ENCODE measurements at regions not wholly inside any gene's neighbourhood (a gene's known extent, or its start where the extent isn't known, plus 50 kb on each side); places are given as distances from the start of the nearest gene placed in this dataset.
"Not testable (repeated sequence)": the region's sequence is repeated elsewhere in the genome, so short reads cannot be mapped to it uniquely, and the experiment has no call there.

DNA sequence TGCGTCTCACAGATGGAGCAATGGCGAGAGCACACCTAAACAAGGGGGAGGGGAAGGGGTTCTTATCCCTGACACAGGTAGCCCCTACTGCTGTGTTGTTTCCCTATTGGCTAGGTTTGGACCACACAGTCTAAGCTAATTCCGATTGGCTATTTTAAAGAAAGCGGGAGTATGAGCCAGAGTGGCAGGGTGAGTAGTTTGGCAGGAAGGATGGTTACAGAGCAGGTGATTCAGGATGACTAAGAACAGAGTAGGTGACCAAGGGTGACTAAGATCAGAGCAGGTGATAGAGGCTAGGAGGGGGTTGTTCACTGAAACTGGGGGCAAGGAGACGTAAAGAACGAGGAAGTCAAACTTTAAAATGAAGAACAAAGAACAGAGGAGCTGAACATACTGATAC is 511.8 kb downstream of the EDEM1 start:
- DNase-seq (ENCODE audit: low read depth): no peak
- TF ChIP-seq, protein P1, sequence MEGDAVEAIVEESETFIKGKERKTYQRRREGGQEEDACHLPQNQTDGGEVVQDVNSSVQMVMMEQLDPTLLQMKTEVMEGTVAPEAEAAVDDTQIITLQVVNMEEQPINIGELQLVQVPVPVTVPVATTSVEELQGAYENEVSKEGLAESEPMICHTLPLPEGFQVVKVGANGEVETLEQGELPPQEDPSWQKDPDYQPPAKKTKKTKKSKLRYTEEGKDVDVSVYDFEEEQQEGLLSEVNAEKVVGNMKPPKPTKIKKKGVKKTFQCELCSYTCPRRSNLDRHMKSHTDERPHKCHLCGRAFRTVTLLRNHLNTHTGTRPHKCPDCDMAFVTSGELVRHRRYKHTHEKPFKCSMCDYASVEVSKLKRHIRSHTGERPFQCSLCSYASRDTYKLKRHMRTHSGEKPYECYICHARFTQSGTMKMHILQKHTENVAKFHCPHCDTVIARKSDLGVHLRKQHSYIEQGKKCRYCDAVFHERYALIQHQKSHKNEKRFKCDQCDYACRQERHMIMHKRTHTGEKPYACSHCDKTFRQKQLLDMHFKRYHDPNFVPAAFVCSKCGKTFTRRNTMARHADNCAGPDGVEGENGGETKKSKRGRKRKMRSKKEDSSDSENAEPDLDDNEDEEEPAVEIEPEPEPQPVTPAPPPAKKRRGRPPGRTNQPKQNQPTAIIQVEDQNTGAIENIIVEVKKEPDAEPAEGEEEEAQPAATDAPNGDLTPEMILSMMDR (conservative IDR thresholded peaks at IDR 0.05; ENCODE audit: low read depth, low read length): no peak
- no peak overlapping the region for H3K4me3 ChIP-seq (ENCODE audit: low read depth, low read length)

- no peak for DNase-seq (ENCODE audit: low read depth)
- H3K4me3 ChIP-seq (ENCODE audit: low read depth, low read length): no peak overlapping the region
- TF ChIP-seq, protein P1 (conservative IDR thresholded peaks at IDR 0.05; ENCODE audit: low read depth, low read length): no peak
Measured at GRCh38 chr3:5699811-5700210, 512.3 kb downstream of the EDEM1 start.

DNA sequence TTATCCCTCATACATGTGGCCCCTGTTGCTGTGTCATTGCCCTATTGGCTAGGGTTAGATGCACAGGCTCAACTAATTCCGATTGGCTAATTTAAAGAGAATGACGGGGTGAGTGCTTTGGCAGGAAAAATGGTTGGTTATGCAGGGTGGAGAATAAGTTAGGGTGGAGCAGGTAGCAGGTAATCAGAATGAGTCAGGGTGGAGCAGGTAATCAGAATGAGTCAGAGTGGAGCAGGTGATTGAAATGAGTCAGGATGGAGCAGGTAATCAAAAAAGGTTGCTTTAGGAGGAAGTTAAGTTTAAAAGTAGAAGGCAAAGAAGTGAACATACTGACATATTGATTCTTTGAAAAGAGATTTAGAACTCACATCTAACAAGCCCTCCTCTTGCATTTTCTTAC is 513.5 kb downstream of the EDEM1 start:
- not testable (repeated sequence) for H3K4me3 ChIP-seq (ENCODE audit: low read depth, low read length); DNase-seq (ENCODE audit: low read depth)

DNA sequence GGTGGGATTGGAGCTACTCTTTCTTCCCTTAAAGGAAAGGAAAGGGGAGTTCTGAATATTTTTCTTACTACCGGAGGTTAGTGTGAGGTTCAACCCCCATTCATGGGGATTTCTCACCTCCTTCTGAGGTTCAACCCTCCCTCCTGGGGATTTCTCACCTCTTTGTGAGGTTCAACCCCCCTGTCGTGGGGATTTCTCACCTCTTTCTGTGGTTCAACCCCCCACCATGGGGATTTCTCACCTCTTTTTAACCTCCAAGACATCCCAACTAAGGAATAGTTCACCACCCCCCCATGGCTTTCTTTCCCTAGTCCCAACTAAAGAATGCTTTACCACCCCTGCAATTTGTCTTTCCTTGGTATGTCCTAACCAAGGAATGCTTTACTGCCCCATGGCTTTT is 520.3 kb downstream of the EDEM1 start:
- no peak for DNase-seq (ENCODE audit: low read depth)
- H3K4me3 ChIP-seq (ENCODE audit: low read depth, low read length): no peak overlapping the region
- TF ChIP-seq, protein P1 (conservative IDR thresholded peaks at IDR 0.05; ENCODE audit: low read depth, low read length): no peak

- H3K4me3 ChIP-seq (ENCODE audit: low read depth, low read length): no peak overlapping the region
- no peak for DNase-seq (ENCODE audit: low read depth)
- TF ChIP-seq, protein P1 (conservative IDR thresholded peaks at IDR 0.05; ENCODE audit: low read depth, low read length): no peak
Measured at GRCh38 chr3:5709714-5710113, 522.2 kb downstream of the EDEM1 start.

DNA sequence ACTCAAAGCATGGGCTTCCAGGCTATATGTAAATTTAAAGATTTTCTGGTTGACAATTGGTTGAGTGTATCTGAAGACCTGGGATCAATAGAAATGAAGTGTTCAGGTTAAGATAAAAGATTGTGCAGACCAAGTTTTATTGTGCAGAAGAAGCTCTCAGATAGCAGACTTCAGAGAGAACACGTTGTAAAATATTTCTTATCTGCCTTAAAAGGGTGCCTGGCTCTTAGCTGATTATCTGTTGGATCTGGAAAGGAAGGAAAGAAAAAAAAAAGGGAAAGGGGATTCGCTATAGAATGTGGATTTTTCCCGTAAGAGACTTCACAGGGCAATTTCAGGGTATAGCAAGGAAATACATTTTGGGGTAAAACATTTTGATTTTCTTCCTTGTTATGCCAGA is 523.2 kb downstream of the EDEM1 start:
- TF ChIP-seq, protein P1 (conservative IDR thresholded peaks at IDR 0.05; ENCODE audit: low read depth, low read length): no peak
- H3K4me3 ChIP-seq (ENCODE audit: low read depth, low read length): no peak overlapping the region
- DNase-seq (ENCODE audit: low read depth): no peak

GRCh38 chr3:5717254-5717653 is 529.7 kb downstream of the EDEM1 start:
- DNase-seq (ENCODE audit: low read depth): no peak
- H3K4me3 ChIP-seq (ENCODE audit: low read depth, low read length): no peak overlapping the region
- TF ChIP-seq, protein P1 (conservative IDR thresholded peaks at IDR 0.05; ENCODE audit: low read depth, low read length): no peak

- not testable (repeated sequence) for DNase-seq (ENCODE audit: low read depth); H3K4me3 ChIP-seq (ENCODE audit: low read depth, low read length)
Measured at GRCh38 chr3:5719668-5720067, 532.2 kb downstream of the EDEM1 start.
